Activated gamma-delta T cell (primary cell): ENCODE measurements at regions not wholly inside any gene's neighbourhood (a gene's known extent, or its start where the extent isn't known, plus 50 kb on each side); places are given as distances from the start of the nearest gene placed in this dataset.
"Not testable (repeated sequence)": the region's sequence is repeated elsewhere in the genome, so short reads cannot be mapped to it uniquely, and the experiment has no call there.

Experiments used
- DNase-seq: peaks from one replicate; lab custom pipeline; 2025; lab: John Stamatoyannopoulos, UW

DNA sequence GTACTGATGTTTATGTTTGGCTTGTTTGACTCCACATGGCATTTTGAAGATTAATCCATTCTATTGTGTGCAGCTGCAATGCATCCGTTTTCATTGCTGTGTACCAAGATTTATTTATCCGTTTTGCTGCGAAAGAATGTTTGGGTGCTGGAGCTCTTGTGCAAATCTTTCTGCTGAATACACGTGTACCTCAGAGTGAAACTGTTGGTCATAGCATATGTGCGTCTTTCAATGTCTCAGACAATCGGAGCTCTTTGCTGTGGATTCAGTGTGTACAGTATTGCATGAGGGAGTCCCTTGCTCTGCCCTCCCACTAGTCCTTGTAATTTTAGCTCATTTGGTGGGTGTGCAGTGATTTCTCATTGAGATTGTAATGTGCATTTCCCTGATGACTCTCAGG, 545.4 kb downstream of the TBC1D22A start:
- no peak for DNase-seq

GRCh38 chr22:47307326-47307725, 544.9 kb downstream of the TBC1D22A start:
- DNase-seq = no peak

DNA sequence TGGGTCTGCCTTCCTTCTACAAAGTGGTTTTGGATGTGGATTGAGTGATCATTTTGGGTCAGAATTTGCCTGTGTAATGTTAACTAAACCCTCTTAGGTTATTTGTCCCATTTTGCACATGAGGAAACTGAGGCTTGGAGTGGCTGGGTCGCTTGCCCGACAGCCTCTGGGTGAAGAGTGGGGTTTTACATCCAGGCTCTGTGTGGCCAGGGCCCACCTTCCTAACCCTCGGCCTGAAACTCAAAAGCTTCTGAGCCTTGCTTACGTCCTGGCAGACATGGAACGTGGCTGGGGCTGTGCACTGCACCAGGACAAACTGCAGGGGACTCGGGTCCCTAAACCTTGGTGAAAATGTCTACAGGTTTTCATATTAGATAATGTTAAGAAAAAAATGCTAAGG, 542.4 kb downstream of the TBC1D22A start:
- DNase-seq = no peak

DNA sequence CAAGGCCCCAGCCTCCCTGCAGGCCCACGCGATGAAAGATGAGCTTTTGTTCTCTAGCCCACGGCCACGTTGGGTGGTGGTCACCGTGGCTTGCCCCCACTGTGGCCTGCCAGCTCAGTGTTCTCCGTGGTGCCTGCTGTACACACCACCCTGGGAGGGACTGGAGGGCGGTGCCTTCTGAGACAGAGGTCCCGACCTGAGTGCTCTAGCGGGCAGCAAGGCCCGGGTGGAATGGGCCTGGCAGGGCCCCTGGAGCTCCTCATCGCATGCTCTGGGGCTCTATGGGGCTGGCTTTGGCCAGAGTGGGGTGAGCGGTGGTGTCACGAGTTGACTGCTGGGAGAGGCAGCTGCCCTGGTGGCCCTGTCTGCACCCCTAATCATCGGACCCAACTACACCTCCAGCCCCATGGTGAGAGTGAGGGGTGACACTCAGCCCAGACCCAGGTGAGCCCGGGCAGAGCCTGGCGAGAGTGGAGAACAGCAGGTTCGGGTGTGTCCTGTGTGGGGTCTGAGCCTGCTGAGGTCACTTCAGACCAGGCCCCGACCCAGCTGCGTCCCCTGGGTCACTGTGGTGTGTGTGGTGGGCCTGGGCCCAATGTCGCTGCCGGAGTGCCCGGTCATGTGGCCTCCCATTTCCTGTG, 541.9 kb downstream of the TBC1D22A start:
- DNase-seq = no peak

DNA sequence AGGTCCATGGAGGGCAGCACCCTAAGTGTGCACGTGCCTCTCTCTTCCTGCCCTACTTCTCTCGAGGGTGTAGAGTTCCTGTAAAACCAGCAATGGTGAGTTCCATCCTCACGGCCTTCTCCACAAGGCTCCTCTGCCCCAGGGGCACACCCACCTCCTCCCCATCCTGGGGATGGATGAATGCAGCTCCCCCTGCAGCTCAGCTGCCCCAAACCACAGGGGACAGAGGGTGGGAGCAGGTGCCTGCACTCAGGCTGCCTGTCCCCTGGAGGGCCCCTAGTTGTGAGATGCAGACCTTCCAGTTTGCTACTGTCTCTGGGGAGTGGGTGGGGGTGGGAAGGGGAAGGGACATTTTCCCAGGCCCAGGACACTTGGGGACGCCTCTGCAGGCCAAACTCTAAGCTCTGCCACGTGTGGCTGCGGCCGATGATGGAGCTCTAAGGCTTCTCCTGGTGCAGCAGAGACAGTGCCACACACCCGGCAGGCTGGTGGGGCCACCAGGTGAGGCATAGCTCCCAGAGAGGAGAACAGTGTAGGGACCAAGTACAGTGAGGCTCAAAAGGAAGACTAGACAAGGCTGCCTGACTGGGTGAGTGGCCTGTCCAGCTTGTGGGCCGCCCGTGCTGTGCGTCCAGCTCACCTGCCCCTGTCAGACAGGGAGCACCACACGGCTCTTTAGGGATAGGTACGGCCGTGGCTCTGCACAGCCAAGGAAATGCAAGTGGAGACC, 540.9 kb downstream of the TBC1D22A start:
- no peak for DNase-seq

DNA sequence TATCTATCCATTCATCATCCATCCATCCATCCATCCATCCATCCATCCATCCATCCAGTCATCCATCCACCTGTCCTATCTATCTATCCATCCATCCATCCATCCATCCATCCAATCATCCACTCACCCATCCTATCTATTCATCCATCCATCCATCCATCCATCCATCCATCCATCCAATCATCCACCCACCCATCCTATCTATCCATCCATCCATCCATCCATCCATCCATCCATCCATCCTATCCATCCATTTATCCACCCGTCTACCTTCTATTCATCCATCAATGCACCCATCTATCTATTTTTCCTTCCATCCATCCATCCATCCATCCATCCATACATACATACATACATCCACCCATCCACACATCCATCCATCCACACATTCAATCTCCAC, 540.1 kb downstream of the TBC1D22A start:
- DNase-seq = not testable (repeated sequence)

GRCh38 chr22:47301820-47302475, 539.5 kb downstream of the TBC1D22A start:
- DNase-seq = no peak

- DNase-seq = no peak
Measured at GRCh38 chr22:47300698-47301405, 538.4 kb downstream of the TBC1D22A start.

GRCh38 chr22:47299863-47300697, 537.6 kb downstream of the TBC1D22A start:
- DNase-seq = no peak

GRCh38 chr22:47299211-47299862, 536.9 kb downstream of the TBC1D22A start:
- no peak for DNase-seq

DNA sequence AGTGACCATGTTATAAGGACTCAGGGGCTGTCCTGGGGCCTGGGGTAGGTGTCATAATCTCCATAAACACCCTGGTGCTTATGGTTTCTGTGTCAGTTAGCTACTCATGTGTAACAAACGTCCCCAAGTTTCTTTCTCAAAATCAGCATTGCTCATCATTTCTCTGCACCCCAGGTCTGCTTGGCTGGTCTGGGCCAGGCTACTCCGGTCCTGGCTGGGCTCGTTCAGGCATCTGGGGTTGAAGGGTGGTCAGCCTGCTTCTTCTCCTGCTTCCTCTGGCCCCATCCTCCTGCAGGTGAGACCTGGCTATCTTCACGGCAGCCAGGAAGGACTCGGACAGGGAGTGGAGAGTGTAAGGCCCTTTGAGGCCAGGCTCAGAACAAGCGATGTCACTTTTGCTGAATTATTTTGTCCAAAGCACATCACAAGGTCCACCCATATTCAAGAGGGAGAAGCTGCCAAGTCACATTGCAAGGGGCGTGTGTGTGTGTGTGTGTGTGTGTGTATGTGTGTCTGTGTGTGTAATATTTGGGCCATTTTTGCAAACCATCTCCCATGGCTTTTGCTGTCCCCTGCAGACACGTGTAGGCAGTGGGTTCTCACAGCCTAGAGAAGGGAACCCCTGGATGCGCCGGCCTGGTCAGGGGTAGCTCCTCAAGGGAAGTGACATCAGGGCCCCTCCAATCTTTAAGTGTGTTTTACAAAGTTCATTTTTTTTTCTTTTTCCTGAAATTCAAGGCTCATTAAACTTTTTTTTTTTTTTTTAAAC, 535.8 kb downstream of the TBC1D22A start:
- DNase-seq = no peak

DNA sequence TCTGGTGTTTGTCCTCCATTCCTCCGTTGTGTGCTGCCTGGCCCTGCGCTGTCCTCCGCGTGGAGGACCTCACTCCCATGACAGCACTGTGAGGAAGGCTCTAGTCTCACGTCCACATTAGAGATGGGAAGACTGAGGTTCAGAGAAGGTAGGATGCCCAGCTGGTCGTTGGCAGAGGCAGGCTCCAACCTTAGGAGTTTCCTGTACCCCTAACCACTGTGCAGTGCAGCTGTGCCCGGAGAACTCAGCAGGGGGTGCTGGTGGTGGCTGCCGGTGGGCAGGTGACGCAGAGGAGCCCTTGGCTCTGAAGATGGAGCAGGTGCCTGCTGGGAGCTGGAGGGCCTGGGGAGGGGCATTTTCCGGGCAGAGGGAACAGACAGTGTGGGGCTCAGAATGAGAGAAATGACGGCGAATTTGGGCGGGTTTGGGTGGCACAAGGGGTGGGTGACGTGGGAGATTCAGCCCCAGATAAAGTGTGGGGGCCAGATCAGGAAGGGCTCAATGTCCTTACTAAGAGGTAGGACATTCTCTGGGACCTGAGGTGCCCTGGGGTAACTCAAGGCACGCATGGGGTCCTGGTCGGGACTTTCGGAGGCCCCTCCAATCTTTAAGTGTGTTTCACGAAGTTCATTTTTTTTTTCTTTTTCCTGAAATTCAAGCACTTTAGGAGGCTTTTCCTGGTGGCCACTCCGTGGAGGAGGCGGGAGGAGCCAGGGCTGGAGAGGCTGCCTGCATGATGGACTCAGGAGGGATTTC, 535.0 kb downstream of the TBC1D22A start:
- no peak for DNase-seq

GRCh38 chr22:47296405-47297260, 534.2 kb downstream of the TBC1D22A start:
- no peak for DNase-seq

DNA sequence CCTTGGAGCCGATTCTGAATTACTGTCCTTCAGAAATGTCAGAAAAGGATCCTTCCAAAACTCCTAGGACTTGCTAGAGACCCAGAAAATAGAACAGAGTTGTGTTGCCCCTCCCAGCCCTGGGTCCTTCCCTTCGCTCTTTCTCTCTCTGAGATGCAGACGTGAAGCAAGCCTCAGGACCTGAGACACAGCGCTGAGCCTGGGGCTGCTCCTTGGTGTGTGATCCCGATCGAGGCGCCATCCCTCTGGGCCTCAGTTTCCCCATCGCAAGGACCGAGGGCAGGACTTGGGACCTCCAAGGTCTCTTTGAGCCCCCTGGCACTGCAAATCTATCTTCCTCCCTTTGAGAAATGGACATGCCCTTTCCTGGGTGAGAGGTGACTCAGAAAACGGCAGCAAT, 533.5 kb downstream of the TBC1D22A start:
- no peak for DNase-seq

GRCh38 chr22:47295226-47295901, 532.9 kb downstream of the TBC1D22A start:
- no peak for DNase-seq

DNA sequence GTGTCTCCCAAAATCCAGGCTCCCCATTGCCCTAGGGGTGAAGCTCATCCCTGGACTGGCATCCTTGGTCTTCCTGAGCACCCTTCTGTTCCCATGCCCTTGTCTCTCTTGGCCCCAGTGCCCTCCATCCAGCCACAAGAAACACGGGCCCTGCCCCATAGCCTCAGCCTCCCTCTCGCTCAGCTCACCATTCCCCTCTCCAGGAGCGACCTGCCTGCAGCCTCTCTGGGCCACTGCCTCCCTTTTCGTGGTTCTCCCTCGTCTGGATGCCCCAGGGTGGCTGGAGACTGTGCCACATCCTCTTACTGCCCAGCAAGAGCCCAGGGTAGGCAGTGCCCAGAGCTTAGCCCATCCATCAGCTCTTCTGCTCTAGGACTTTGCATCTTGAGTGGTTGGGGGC, 532.1 kb downstream of the TBC1D22A start:
- no peak for DNase-seq

DNA sequence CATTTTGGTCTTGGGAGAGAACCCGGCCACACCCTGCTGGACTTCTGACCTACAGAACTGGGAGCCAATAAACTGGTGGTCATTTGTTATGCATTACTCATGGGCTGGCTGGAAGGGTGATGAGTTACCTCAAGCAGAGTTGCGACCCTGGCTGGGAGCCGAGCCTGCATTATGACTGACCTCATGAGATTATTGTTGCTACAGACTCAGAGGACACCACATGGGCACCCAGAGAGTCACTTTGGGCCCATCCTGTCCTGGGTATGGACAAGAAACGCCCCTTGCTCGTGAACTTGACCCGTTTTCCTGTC, 531.7 kb downstream of the TBC1D22A start:
- DNase-seq = no peak
